ENCODE measurements at regions not wholly inside any gene's neighbourhood (a gene's known extent, or its start where the extent isn't known, plus 50 kb on each side); places are given as distances from the start of the nearest gene placed in this dataset.
"Not testable (repeated sequence)": the region's sequence is repeated elsewhere in the genome, so short reads cannot be mapped to it uniquely, and the experiment has no call there.

GRCh38 chrX:65878456-65878855 is 161.4 kb downstream of the VSIG4 start:
- Histone ChIP-seq H3K27ac (ENCODE audit: extremely low read depth, low read depth, low read length) (no peak overlapping the region), H3K4me1 (ENCODE audit: control insufficient read depth, insufficient read depth, low read length) (no peaks in the 10 kb centered on the region), H3K9me3 (ENCODE audit: control insufficient read depth, insufficient read depth, low read depth, low read length) (no peaks in the 10 kb centered on the region; the same call in 1 of the 2 replicates), H3K4me3 (ENCODE audit: low read depth, low read length) (no peak overlapping the region), H3K36me3 (ENCODE audit: control insufficient read depth in 2 of 2, insufficient read depth in 1 of 2, low read length in 2 of 2) (no peaks in the 10 kb centered on the region)
- POLR2A ChIA-PET, result no interaction called here
- CTCF ChIA-PET, result no interaction called here
- TF ChIP-seq ZBTB8A (tag by site-specific recombination; IDR thresholded peaks at IDR 0.05), result no peak
- TF ChIP-seq ZBTB20 (tag by site-specific recombination; IDR thresholded peaks at IDR 0.05), result no peak
- TF ChIP-seq ZNF221 (tag by site-specific recombination; IDR thresholded peaks at IDR 0.05; ENCODE audit: borderline replicate concordance), result no peak
- TF ChIP-seq TRIM28 (IDR thresholded peaks at IDR 0.05; ENCODE audit: borderline replicate concordance, low read length), result no peak
- no peak for TF ChIP-seq ZNF544 (tag by site-specific recombination; IDR thresholded peaks at IDR 0.05)
- no peak for TF ChIP-seq OVOL3 (tag by site-specific recombination; IDR thresholded peaks at IDR 0.05)
- no peak for TF ChIP-seq ZNF629 (tag by site-specific recombination; IDR thresholded peaks at IDR 0.05)
- TF ChIP-seq ZFHX2 (tag by site-specific recombination; conservative IDR thresholded peaks at IDR 0.05), result no peak
- TF ChIP-seq ZNF548 (tag by site-specific recombination; IDR thresholded peaks at IDR 0.05), result no peak
- no peak for TF ChIP-seq ZNF26 (tag by site-specific recombination; IDR thresholded peaks at IDR 0.05)
- no peak for TF ChIP-seq ZNF555 (tag by site-specific recombination; conservative IDR thresholded peaks at IDR 0.05)
- no peak for TF ChIP-seq ZNF175 (tag by site-specific recombination; IDR thresholded peaks at IDR 0.05)
- no peak for TF ChIP-seq SALL2 (tag by site-specific recombination; IDR thresholded peaks at IDR 0.05; ENCODE audit: borderline replicate concordance)
- TF ChIP-seq HOXD13 (CRISPR knock-in tag; IDR thresholded peaks at IDR 0.05; ENCODE audit: borderline replicate concordance), result no peak
- TF ChIP-seq ZBTB1 (tag by site-specific recombination; IDR thresholded peaks at IDR 0.05), result no peak
- TF ChIP-seq ZNF138 (tag by site-specific recombination; IDR thresholded peaks at IDR 0.05; ENCODE audit: borderline replicate concordance), result no peak
- TF ChIP-seq ZNF837 (tag by site-specific recombination; IDR thresholded peaks at IDR 0.05), result no peak
- no peak for TF ChIP-seq ZNF624 (tag by site-specific recombination; IDR thresholded peaks at IDR 0.05)
- TF ChIP-seq ZNF157 (tag by site-specific recombination; IDR thresholded peaks at IDR 0.05), result no peak
- no peak for TF ChIP-seq ZNF626 (tag by site-specific recombination; IDR thresholded peaks at IDR 0.05)

GRCh38 chrX:65877953-65878352 is 161.9 kb downstream of the VSIG4 start:
- no peak overlapping the region for H3K27ac ChIP-seq (ENCODE audit: extremely low read depth, low read depth, low read length)
- H3K4me1 ChIP-seq (ENCODE audit: control insufficient read depth, insufficient read depth, low read length), result no peaks in the 10 kb centered on the region
- no peaks in the 10 kb centered on the region; the same call in 1 of the 2 replicates for H3K9me3 ChIP-seq (ENCODE audit: control insufficient read depth, insufficient read depth, low read depth, low read length)
- TF ChIP-seq RBAK (tag by site-specific recombination; IDR thresholded peaks at IDR 0.05) (no peak), ZNF837 (tag by site-specific recombination; IDR thresholded peaks at IDR 0.05) (no peak), ZNF391 (tag by site-specific recombination; IDR thresholded peaks at IDR 0.05; ENCODE audit: borderline replicate concordance, low read depth) (no peak), ZNF654 (tag by site-specific recombination; IDR thresholded peaks at IDR 0.05; ENCODE audit: low read depth) (no peak), ZNF660 (tag by site-specific recombination; IDR thresholded peaks at IDR 0.05) (no peak), GLIS2 (tag by site-specific recombination; IDR thresholded peaks at IDR 0.05) (no peak), WT1 (tag by site-specific recombination; IDR thresholded peaks at IDR 0.05) (no peak), ZNF350 (tag by site-specific recombination; IDR thresholded peaks at IDR 0.05) (no peak), ZNF544 (tag by site-specific recombination; IDR thresholded peaks at IDR 0.05) (no peak)
- CTCF ChIA-PET, result no interaction called here
- POLR2A ChIA-PET, result no interaction called here
- H3K4me3 ChIP-seq (ENCODE audit: low read depth, low read length), result no peak overlapping the region
- H3K36me3 ChIP-seq (ENCODE audit: control insufficient read depth in 2 of 2, insufficient read depth in 1 of 2, low read length in 2 of 2), result no peaks in the 10 kb centered on the region

GRCh38 chrX:65875614-65876013 is 164.3 kb downstream of the VSIG4 start:
- H3K4me3 ChIP-seq (ENCODE audit: low read depth, low read length); H3K36me3 ChIP-seq (ENCODE audit: control insufficient read depth in 2 of 2, insufficient read depth in 1 of 2, low read length in 2 of 2); CTCF ChIA-PET; H3K9me3 ChIP-seq (ENCODE audit: control insufficient read depth, insufficient read depth, low read depth, low read length); H3K27ac ChIP-seq (ENCODE audit: extremely low read depth, low read depth, low read length); POLR2A ChIA-PET; H3K4me1 ChIP-seq (ENCODE audit: control insufficient read depth, insufficient read depth, low read length): not testable (repeated sequence)
